ENCODE measurements at regions not wholly inside any gene's neighbourhood (a gene's known extent, or its start where the extent isn't known, plus 50 kb on each side); places are given as distances from the start of the nearest gene placed in this dataset.
"Not testable (repeated sequence)": the region's sequence is repeated elsewhere in the genome, so short reads cannot be mapped to it uniquely, and the experiment has no call there.

DNA sequence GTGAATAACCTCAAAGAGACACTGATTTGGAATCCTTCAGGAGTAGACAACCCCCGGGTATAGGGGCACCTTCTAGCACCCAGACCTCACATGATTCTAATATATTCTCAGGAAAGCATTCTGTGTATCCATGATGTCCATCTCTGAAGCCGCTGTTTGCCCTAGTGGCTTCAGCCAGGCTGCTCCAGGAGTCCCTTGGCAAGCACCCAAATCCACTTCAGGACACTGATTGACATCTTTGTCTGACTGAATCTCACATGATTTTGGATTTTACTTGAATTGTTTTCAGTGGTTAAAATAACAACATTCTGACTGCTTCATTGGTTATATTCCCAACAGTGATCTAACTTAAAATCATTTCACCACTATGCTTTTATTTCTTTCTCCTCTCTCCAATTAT, 390.5 kb upstream of the CLEC14A start:
- CTCF ChIA-PET: no interaction called here
- Histone ChIP-seq H2BK120ac (ENCODE audit: low read depth, low read length) (no peak overlapping the region), H2BK15ac (ENCODE audit: low read depth, low read length) (no peak overlapping the region), H2BK5ac (ENCODE audit: low read depth, low read length, poor library complexity, severe bottlenecking) (no peak overlapping the region), H4K5ac (ENCODE audit: low read depth, low read length) (no peak overlapping the region), H4K20me1 (ENCODE audit: insufficient read depth, low read length) (no peaks in the 10 kb centered on the region), H4K91ac (ENCODE audit: insufficient read depth, low read depth, low read length) (no peak overlapping the region), H3K9ac (ENCODE audit: low read depth, low read length) (no peak overlapping the region), H3K9me3 (ENCODE audit: control insufficient read depth, insufficient read depth, low read length) (no peaks in the 10 kb centered on the region), H3K36me3 (ENCODE audit: control insufficient read depth, insufficient read depth, low read length) (no peaks in the 10 kb centered on the region), H3K4me1 (ENCODE audit: control insufficient read depth, insufficient read depth, low read length) (no peaks in the 10 kb centered on the region), H4K8ac (ENCODE audit: low read depth in 2 of 2, low read length in 2 of 2) (no peak overlapping the region), H3K18ac (ENCODE audit: low read depth, low read length) (no peak overlapping the region), H3K14ac (replicated peaks; ENCODE audit: low read depth, low read length) (no peak overlapping the region), H3K27ac (ENCODE audit: insufficient read depth, low read length) (no peak overlapping the region), H3K23ac (ENCODE audit: low read depth, low read length) (no peak overlapping the region), H3K9me1 (ENCODE audit: insufficient read depth, low read length) (no peaks in the 10 kb centered on the region), H3K56ac (ENCODE audit: extremely low read depth, insufficient read depth, low read length) (no peak overlapping the region), H2BK20ac (ENCODE audit: low read depth, low read length) (no peak overlapping the region), H2AK9ac (replicated peaks; ENCODE audit: low read depth, low read length, poor library complexity) (no peak overlapping the region), H3K27me3 (ENCODE audit: control insufficient read depth, insufficient read depth, low read length) (no peaks in the 10 kb centered on the region), H3K4ac (ENCODE audit: low read depth, low read length) (no peak overlapping the region), H2AFZ (replicated peaks; ENCODE audit: low read length, poor library complexity) (no peak overlapping the region), H3K4me2 (ENCODE audit: low read depth, low read length) (no peak overlapping the region), H2AK5ac (ENCODE audit: low read depth, low read length) (no peak overlapping the region), H3K79me1 (ENCODE audit: low read depth in 1 of 2, low read length in 2 of 2) (no peaks in the 10 kb centered on the region), H3K4me3 (ENCODE audit: insufficient read depth, low read depth, low read length) (no peak overlapping the region)
- no peak for DNase-seq
- in situ Hi-C loops (cut with MboI; ENCODE audit: low sequenced_read_pairs): no loop called here
- POLR2A ChIA-PET (ENCODE audit: unreplicated experiment): no interaction called here
- WGBS, 2 experiments (ENCODE audit: extremely low coverage in 2 of 2, insufficient read length in 1 of 2): 80% methylated on average over 1 of the region's 2 CpGs; no CpG with 5 or more reads in 1 of the 2 experiments
- dilution Hi-C loops (cut with HindIII; ENCODE audit: low sequenced_read_pairs, unreplicated experiment): no loop called here
- intact Hi-C loops (cut with micrococcal nuclease): no loop called here
- no TSS peak for BruUV-seq (replicated peaks)
- ATAC-seq (ENCODE audit: low read depth): no peak
- no peak for TF ChIP-seq RFX5 (IDR thresholded peaks at IDR 0.05; ENCODE audit: low read depth, low read length)
- no peak for TF ChIP-seq POLR2A (IDR thresholded peaks at IDR 0.05; ENCODE audit: low read depth, low read length)

GRCh38 chr14:38634913-38635312, 379.0 kb upstream of the CLEC14A start:
- in situ Hi-C loops (cut with MboI; ENCODE audit: low sequenced_read_pairs); H3K79me1 ChIP-seq (ENCODE audit: low read depth in 1 of 2, low read length in 2 of 2); H3K36me3 ChIP-seq (ENCODE audit: control insufficient read depth, insufficient read depth, low read length); H4K8ac ChIP-seq (ENCODE audit: low read depth in 2 of 2, low read length in 2 of 2); H2BK120ac ChIP-seq (ENCODE audit: low read depth, low read length); ATAC-seq (ENCODE audit: low read depth); H3K27ac ChIP-seq (ENCODE audit: insufficient read depth, low read length); H3K18ac ChIP-seq (ENCODE audit: low read depth, low read length); CTCF ChIA-PET; H2AK5ac ChIP-seq (ENCODE audit: low read depth, low read length); POLR2A ChIA-PET (ENCODE audit: unreplicated experiment); dilution Hi-C loops (cut with HindIII; ENCODE audit: low sequenced_read_pairs, unreplicated experiment); H3K9me1 ChIP-seq (ENCODE audit: insufficient read depth, low read length); H3K56ac ChIP-seq (ENCODE audit: extremely low read depth, insufficient read depth, low read length); intact Hi-C loops (cut with micrococcal nuclease); H2AFZ ChIP-seq (replicated peaks; ENCODE audit: low read length, poor library complexity); H2AK9ac ChIP-seq (replicated peaks; ENCODE audit: low read depth, low read length, poor library complexity); H4K5ac ChIP-seq (ENCODE audit: low read depth, low read length); H3K9ac ChIP-seq (ENCODE audit: low read depth, low read length); DNase-seq; H3K4me1 ChIP-seq (ENCODE audit: control insufficient read depth, insufficient read depth, low read length); H4K91ac ChIP-seq (ENCODE audit: insufficient read depth, low read depth, low read length); H2BK15ac ChIP-seq (ENCODE audit: low read depth, low read length); H2BK20ac ChIP-seq (ENCODE audit: low read depth, low read length); H3K23ac ChIP-seq (ENCODE audit: low read depth, low read length); H3K14ac ChIP-seq (replicated peaks; ENCODE audit: low read depth, low read length); H2BK5ac ChIP-seq (ENCODE audit: low read depth, low read length, poor library complexity, severe bottlenecking); H3K9me3 ChIP-seq (ENCODE audit: control insufficient read depth, insufficient read depth, low read length); H3K4ac ChIP-seq (ENCODE audit: low read depth, low read length); H3K4me3 ChIP-seq (ENCODE audit: insufficient read depth, low read depth, low read length); BruUV-seq (replicated peaks); H3K27me3 ChIP-seq (ENCODE audit: control insufficient read depth, insufficient read depth, low read length); H3K4me2 ChIP-seq (ENCODE audit: low read depth, low read length); H4K20me1 ChIP-seq (ENCODE audit: insufficient read depth, low read length): not testable (repeated sequence)
- 96% methylated on average over 5 of the region's 19 CpGs; no CpG with 5 or more reads in 1 of the 2 experiments for WGBS, 2 experiments (ENCODE audit: extremely low coverage in 2 of 2, insufficient read length in 1 of 2)
